Spleen (tissue), 7 donors: ENCODE measurements at regions not wholly inside any gene's neighbourhood (a gene's known extent, or its start where the extent isn't known, plus 50 kb on each side); places are given as distances from the start of the nearest gene placed in this dataset.

Experiments
- CTCF ChIP-seq, 11 experiments: fragments of 200-600 bp in 7 of 11; fragments of 450-650 bp in 4 of 11; sonication (generic) in 4 of 11; IDR thresholded peaks in 8 of 11; conservative IDR thresholded peaks in 3 of 11; 1 replicate in 7 of 11; 2 replicates in 4 of 11; pipeline versions ENCODE4 v1.4.0 to v1.8.0; 2016 to 2021; ENCODE audit warnings: antibody characterized with exemption in 11 of 11, inconsistent platforms in 4 of 11, mild to moderate bottlenecking in 1 of 11
- POLR2A ChIP-seq, 3 donors: fragments of 450-650 bp; IDR thresholded peaks; one replicate each; pipeline ENCODE4 v1.5.1; 2017; ENCODE audit warnings: antibody characterized with exemption in 3 of 3, mild to moderate bottlenecking in 1 of 3
- POLR2AphosphoS5 ChIP-seq, 3 donors: sonication (generic); formaldehyde crosslinking; IDR thresholded peaks; one replicate each; pipeline ENCODE4 v1.5.1; 2017; ENCODE audit warnings: antibody characterized with exemption in 3 of 3
- donor health status: DM: no; HTN: no; CAD: no; lungs with moderate emphysema.
- donor health status: DM: no; HTN: no; CAD: no.
- donor health status: DM: no; HTN: no; CAD: no.

GRCh38 chr18:28801876-28802275 is 624.9 kb upstream of the CDH2 start:
- TF ChIP-seq CTCF (IDR thresholded peaks at IDR 0.05 in 8 of 11, conservative IDR thresholded peaks at IDR 0.05 in 3 of 11), result no peak
- TF ChIP-seq POLR2A (IDR thresholded peaks at IDR 0.05), result no peak
- TF ChIP-seq POLR2AphosphoS5 (IDR thresholded peaks at IDR 0.05), result no peak
